H1 (cell line): ENCODE measurements at regions not wholly inside any gene's neighbourhood (a gene's known extent, or its start where the extent isn't known, plus 50 kb on each side); places are given as distances from the start of the nearest gene placed in this dataset.

ENCODE experiments used
- ATF3 ChIP-seq: IDR thresholded peaks from 2 replicates; pipeline ENCODE4 v1.6.1; 2011; ENCODE audit warnings: low read depth, mild to moderate bottlenecking, low read length; ENCODE audit not compliant: insufficient read depth
- CHD2 ChIP-seq: IDR thresholded peaks from 2 replicates; pipeline ENCODE4 v1.6.1; 2012; ENCODE audit warnings: low read length, improper control_type of control experiment
- CTCF ChIP-seq, 3 experiments: IDR thresholded peaks; 1 replicate in 2 of 3; 2 replicates in 1 of 3; pipeline versions ENCODE4 v1.5.1 to v1.6.1; 2011; ENCODE audit warnings: low read length in 3 of 3, mild to moderate bottlenecking in 3 of 3, inconsistent platforms in 2 of 3, low read depth in 1 of 3, moderate library complexity in 1 of 3; ENCODE audit not compliant: insufficient read depth in 1 of 3; ENCODE audit errors: control extremely low read depth in 1 of 3
- EP300 ChIP-seq, 2 experiments: IDR thresholded peaks; 1 replicate in 1 of 2; 2 replicates in 1 of 2; pipeline ENCODE4 v1.6.1; 2011 to 2012; ENCODE audit warnings: low read depth in 2 of 2, low read length in 2 of 2, mild to moderate bottlenecking in 2 of 2, borderline replicate concordance in 1 of 2, inconsistent platforms in 1 of 2, moderate library complexity in 1 of 2
- EZH2 ChIP-seq: fragments of 200-600 bp; sonication (generic); IDR thresholded peaks from 2 replicates; pipeline ENCODE4 v1.7.1; 2012; ENCODE audit warnings: low read depth, mild to moderate bottlenecking, moderate library complexity, low read length, inconsistent platforms; ENCODE audit not compliant: severe bottlenecking
- HDAC2 ChIP-seq, 2 experiments: fragments of 300-600 bp in 1 of 2; sonication (generic) in 1 of 2; IDR thresholded peaks; 2 replicates each; pipeline ENCODE4 v1.6.1; 2011 to 2012; ENCODE audit warnings: low read depth in 2 of 2, low read length in 2 of 2, mild to moderate bottlenecking in 2 of 2, moderate library complexity in 2 of 2, borderline replicate concordance in 1 of 2, inconsistent platforms in 1 of 2
- HDAC6 ChIP-seq: IDR thresholded peaks from one replicate; pipeline ENCODE4 v1.7.1; 2012; ENCODE audit warnings: low read depth, mild to moderate bottlenecking, inconsistent platforms, low read length, moderate library complexity
- POLR2AphosphoS5 ChIP-seq: IDR thresholded peaks from 2 replicates; pipeline ENCODE4 v1.6.1; 2011; ENCODE audit warnings: low read depth, low read length
- POU5F1 ChIP-seq: IDR thresholded peaks from 2 replicates; pipeline ENCODE4 v1.6.1; 2011; ENCODE audit warnings: low read depth, mild to moderate bottlenecking, low read length, moderate library complexity
- RBBP5 ChIP-seq: IDR thresholded peaks from 2 replicates; pipeline ENCODE4 v1.7.1; 2012; ENCODE audit warnings: low read depth, mild to moderate bottlenecking, inconsistent platforms, low read length, moderate library complexity, borderline replicate concordance
- TCF12 ChIP-seq: IDR thresholded peaks from 2 replicates; pipeline ENCODE4 v1.6.1; 2011; ENCODE audit warnings: low read depth, mild to moderate bottlenecking, low read length
- YY1 ChIP-seq: IDR thresholded peaks from 2 replicates; pipeline ENCODE4 v1.6.1; 2011; ENCODE audit warnings: low read depth, mild to moderate bottlenecking, low read length
- TF ChIP-seq, protein P1 (sequence below): IDR thresholded peaks from 2 replicates; pipeline ENCODE4 v1.6.1; 2012; ENCODE audit warnings: inconsistent platforms
- TF ChIP-seq, protein P2 (sequence below): IDR thresholded peaks from 2 replicates; pipeline ENCODE4 v1.6.1; 2012; ENCODE audit warnings: low read length, inconsistent platforms

GRCh38 chrX:39067866-39068265 lies 266.6 kb downstream of the MID1IP1 start:
- TF ChIP-seq CTCF (IDR thresholded peaks at IDR 0.05; ENCODE audit: control extremely low read depth in 1 of 3, insufficient read depth in 1 of 3, low read depth in 1 of 3, low read length in 3 of 3) (no peak), TCF12 (no peak), EP300 (IDR thresholded peaks at IDR 0.05; ENCODE audit: borderline replicate concordance in 1 of 2, low read depth in 2 of 2, low read length in 2 of 2) (no peak), RBBP5 (no peak), POLR2AphosphoS5 (no peak), YY1 (no peak), POU5F1 (no peak), HDAC2 (IDR thresholded peaks at IDR 0.05; ENCODE audit: borderline replicate concordance in 1 of 2, low read depth in 2 of 2, low read length in 2 of 2) (no peak), HDAC6 (no peak), EZH2 (no peak), CHD2 (no peak), ATF3 (no peak)
- TF ChIP-seq, protein P1, sequence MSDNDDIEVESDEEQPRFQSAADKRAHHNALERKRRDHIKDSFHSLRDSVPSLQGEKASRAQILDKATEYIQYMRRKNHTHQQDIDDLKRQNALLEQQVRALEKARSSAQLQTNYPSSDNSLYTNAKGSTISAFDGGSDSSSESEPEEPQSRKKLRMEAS = no peak
- TF ChIP-seq, protein P2, sequence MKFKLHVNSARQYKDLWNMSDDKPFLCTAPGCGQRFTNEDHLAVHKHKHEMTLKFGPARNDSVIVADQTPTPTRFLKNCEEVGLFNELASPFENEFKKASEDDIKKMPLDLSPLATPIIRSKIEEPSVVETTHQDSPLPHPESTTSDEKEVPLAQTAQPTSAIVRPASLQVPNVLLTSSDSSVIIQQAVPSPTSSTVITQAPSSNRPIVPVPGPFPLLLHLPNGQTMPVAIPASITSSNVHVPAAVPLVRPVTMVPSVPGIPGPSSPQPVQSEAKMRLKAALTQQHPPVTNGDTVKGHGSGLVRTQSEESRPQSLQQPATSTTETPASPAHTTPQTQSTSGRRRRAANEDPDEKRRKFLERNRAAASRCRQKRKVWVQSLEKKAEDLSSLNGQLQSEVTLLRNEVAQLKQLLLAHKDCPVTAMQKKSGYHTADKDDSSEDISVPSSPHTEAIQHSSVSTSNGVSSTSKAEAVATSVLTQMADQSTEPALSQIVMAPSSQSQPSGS = no peak
